GM21723 (cell line): ENCODE measurements at regions not wholly inside any gene's neighbourhood (a gene's known extent, or its start where the extent isn't known, plus 50 kb on each side); places are given as distances from the start of the nearest gene placed in this dataset.

Experiments used
- ATAC-seq: cut with Tn5 transposase; IDR thresholded peaks from one replicate; pipeline ENCODE4 v1.9.1; 2021; ENCODE audit warnings: mild to moderate bottlenecking, moderate library complexity; ENCODE audit not compliant: unreplicated experiment

- ATAC-seq = no peak
Observed at GRCh38 chrX:816411-816810, 185.8 kb downstream of the SHOX start.

GRCh38 chrX:810186-810585, 179.6 kb downstream of the SHOX start:
- ATAC-seq = no peak

- no peak for ATAC-seq
Observed at GRCh38 chrX:809081-809480, 178.5 kb downstream of the SHOX start.

- ATAC-seq = no peak
Observed at GRCh38 chrX:806586-806985, 176.0 kb downstream of the SHOX start.

GRCh38 chrX:805988-806387, 175.4 kb downstream of the SHOX start:
- no peak for ATAC-seq

- no peak for ATAC-seq
Observed at GRCh38 chrX:805103-805670, 174.6 kb downstream of the SHOX start.

GRCh38 chrX:802846-803245, 172.3 kb downstream of the SHOX start:
- ATAC-seq = no peak

GRCh38 chrX:799808-800207, 169.2 kb downstream of the SHOX start:
- ATAC-seq = no peak

GRCh38 chrX:794311-794710, 163.7 kb downstream of the SHOX start:
- no peak for ATAC-seq

- ATAC-seq = no peak
Observed at GRCh38 chrX:793216-793770, 162.7 kb downstream of the SHOX start.

GRCh38 chrX:791479-792034, 161.0 kb downstream of the SHOX start:
- no peak for ATAC-seq

GRCh38 chrX:790783-791360, 160.3 kb downstream of the SHOX start:
- no peak for ATAC-seq

- no peak for ATAC-seq
Observed at GRCh38 chrX:790041-790506, 159.5 kb downstream of the SHOX start.

GRCh38 chrX:789096-789495, 158.5 kb downstream of the SHOX start:
- no peak for ATAC-seq

GRCh38 chrX:786441-786881, 155.9 kb downstream of the SHOX start:
- no peak for ATAC-seq

GRCh38 chrX:784829-785228, 154.2 kb downstream of the SHOX start:
- ATAC-seq = no peak

GRCh38 chrX:781224-782204, 150.9 kb downstream of the SHOX start:
- ATAC-seq = no peak

- no peak for ATAC-seq
Observed at GRCh38 chrX:776529-777230, 146.1 kb downstream of the SHOX start.

- no peak for ATAC-seq
Observed at GRCh38 chrX:776061-776460, 145.5 kb downstream of the SHOX start.

- no peak for ATAC-seq
Observed at GRCh38 chrX:774536-774935, 143.9 kb downstream of the SHOX start.
